Astrocyte (in vitro differentiated cells and primary cell): ENCODE measurements at regions not wholly inside any gene's neighbourhood (a gene's known extent, or its start where the extent isn't known, plus 50 kb on each side); places are given as distances from the start of the nearest gene placed in this dataset.
"Not testable (repeated sequence)": the region's sequence is repeated elsewhere in the genome, so short reads cannot be mapped to it uniquely, and the experiment has no call there.

Experiments
- DNase-seq: peaks from one replicate; pipeline ENCODE4 v3.0.0-alpha.2; 2010; ENCODE audit warnings: low read depth
- FAIRE-seq: peaks from 2 replicates; lab custom pipeline; 2011; peaks lifted over from hg19 to GRCh38; lab: Jason Lieb, UNC
- H2AFZ ChIP-seq: 2 replicates; pipeline ENCODE4 v1.6.0; 2012; ENCODE audit warnings: low read depth, low read length, inconsistent platforms
- H3K27ac ChIP-seq: 2 replicates; pipeline ENCODE4 v1.5.1; 2011; ENCODE audit warnings: low read depth, low read length, inconsistent platforms
- H3K27me3 ChIP-seq: 2 replicates; pipeline ENCODE4 v1.6.0; 2011; ENCODE audit warnings: low read length, inconsistent platforms; ENCODE audit not compliant: insufficient read depth
- H3K36me3 ChIP-seq: 2 replicates; pipeline ENCODE4 v1.5.1; 2011; ENCODE audit warnings: low read length, inconsistent platforms; ENCODE audit not compliant: insufficient read depth
- H3K4me1 ChIP-seq: 2 replicates; pipeline ENCODE4 v1.5.1; 2011; ENCODE audit warnings: low read length, inconsistent platforms; ENCODE audit not compliant: insufficient read depth
- H3K4me2 ChIP-seq: 2 replicates; pipeline ENCODE4 v1.6.0; 2012; ENCODE audit warnings: low read length, inconsistent platforms
- H3K4me3 ChIP-seq: 2 replicates; pipeline ENCODE4 v1.5.1; 2011; ENCODE audit warnings: low read depth, mild to moderate bottlenecking, low read length, inconsistent platforms; ENCODE audit not compliant: insufficient read depth
- H3K79me2 ChIP-seq: 2 replicates; pipeline ENCODE4 v1.6.0; 2012; ENCODE audit warnings: mild to moderate bottlenecking, low read length, inconsistent platforms; ENCODE audit not compliant: insufficient read depth
- H3K9ac ChIP-seq: 2 replicates; pipeline ENCODE4 v1.6.0; 2012; ENCODE audit warnings: mild to moderate bottlenecking, low read length, inconsistent platforms
- H3K9me3 ChIP-seq: 2 replicates; pipeline ENCODE4 v1.5.1; 2012; ENCODE audit warnings: low read depth, mild to moderate bottlenecking, low read length, inconsistent platforms; ENCODE audit not compliant: insufficient read depth
- H4K20me1 ChIP-seq: 2 replicates; pipeline ENCODE4 v1.6.0; 2012; ENCODE audit warnings: low read length, inconsistent platforms; ENCODE audit not compliant: insufficient read depth
- H3K27ac Mint-ChIP-seq: one replicate; pipeline ENCODE4 v1.8.0; 2021; ENCODE audit warnings: mild to moderate bottlenecking, mixed read lengths; ENCODE audit not compliant: unreplicated experiment
- H3K27me3 Mint-ChIP-seq: one replicate; pipeline ENCODE4 v1.8.0; 2021; ENCODE audit warnings: low read depth, mixed read lengths; ENCODE audit not compliant: unreplicated experiment
- H3K36me3 Mint-ChIP-seq: one replicate; pipeline ENCODE4 v1.8.0; 2021; ENCODE audit warnings: low read depth, mixed read lengths; ENCODE audit not compliant: unreplicated experiment
- H3K4me1 Mint-ChIP-seq: one replicate; pipeline ENCODE4 v1.8.0; 2021; ENCODE audit warnings: low read depth, mixed read lengths; ENCODE audit not compliant: unreplicated experiment
- H3K4me3 Mint-ChIP-seq: one replicate; pipeline ENCODE4 v1.8.0; 2021; ENCODE audit warnings: mild to moderate bottlenecking, moderate library complexity, mixed read lengths; ENCODE audit not compliant: unreplicated experiment
- H3K9me3 Mint-ChIP-seq: one replicate; pipeline ENCODE4 v1.8.0; 2021; ENCODE audit warnings: mild to moderate bottlenecking, mixed read lengths; ENCODE audit not compliant: unreplicated experiment

GRCh38 chr4:131732034-131732630 is 1417.0 kb upstream of the PCDH10 start:
- H3K9me3 Mint-ChIP-seq, H3K27ac ChIP-seq, DNase-seq, H4K20me1 ChIP-seq, H3K4me3 Mint-ChIP-seq, H3K79me2 ChIP-seq, FAIRE-seq, H3K4me1 Mint-ChIP-seq, H3K27me3 ChIP-seq, H3K4me2 ChIP-seq, H3K36me3 Mint-ChIP-seq, H3K27me3 Mint-ChIP-seq, H3K4me3 ChIP-seq, H2AFZ ChIP-seq, H3K9me3 ChIP-seq, H3K4me1 ChIP-seq, H3K36me3 ChIP-seq, H3K9ac ChIP-seq, H3K27ac Mint-ChIP-seq: not testable (repeated sequence)

GRCh38 chr4:131734321-131734720 is 1414.8 kb upstream of the PCDH10 start:
- H3K9ac ChIP-seq, H3K4me3 Mint-ChIP-seq, H3K27me3 ChIP-seq, H3K27me3 Mint-ChIP-seq, H3K27ac Mint-ChIP-seq, H3K36me3 ChIP-seq, H3K4me2 ChIP-seq, H3K36me3 Mint-ChIP-seq, H4K20me1 ChIP-seq, FAIRE-seq, H3K9me3 ChIP-seq, H3K4me1 ChIP-seq, H3K4me1 Mint-ChIP-seq, H3K9me3 Mint-ChIP-seq, H3K27ac ChIP-seq, DNase-seq, H3K4me3 ChIP-seq, H2AFZ ChIP-seq, H3K79me2 ChIP-seq: not testable (repeated sequence)

GRCh38 chr4:131734851-131735385 is 1414.2 kb upstream of the PCDH10 start:
- not testable (repeated sequence) for H3K4me2 ChIP-seq, H3K4me3 Mint-ChIP-seq, H2AFZ ChIP-seq, FAIRE-seq, H3K9me3 ChIP-seq, H4K20me1 ChIP-seq, H3K36me3 ChIP-seq, H3K27me3 ChIP-seq, H3K27ac Mint-ChIP-seq, H3K79me2 ChIP-seq, H3K4me1 Mint-ChIP-seq, H3K36me3 Mint-ChIP-seq, H3K27me3 Mint-ChIP-seq, H3K9ac ChIP-seq, H3K9me3 Mint-ChIP-seq, H3K4me1 ChIP-seq, DNase-seq, H3K27ac ChIP-seq, H3K4me3 ChIP-seq

GRCh38 chr4:131738991-131739390 is 1410.1 kb upstream of the PCDH10 start:
- not testable (repeated sequence) for FAIRE-seq, H3K9me3 ChIP-seq

GRCh38 chr4:131741836-131742235 is 1407.3 kb upstream of the PCDH10 start:
- not testable (repeated sequence) for FAIRE-seq, H3K9me3 Mint-ChIP-seq, H3K4me1 Mint-ChIP-seq, H3K4me3 ChIP-seq, H4K20me1 ChIP-seq, H3K27ac Mint-ChIP-seq, H3K27ac ChIP-seq, H3K4me1 ChIP-seq, H3K4me2 ChIP-seq, H3K79me2 ChIP-seq, H3K27me3 ChIP-seq, H3K27me3 Mint-ChIP-seq, H3K9me3 ChIP-seq, H2AFZ ChIP-seq, H3K36me3 ChIP-seq, H3K9ac ChIP-seq, DNase-seq, H3K36me3 Mint-ChIP-seq, H3K4me3 Mint-ChIP-seq

More at GRCh38 chr4:131738991-131739390, 1410.1 kb upstream of the PCDH10 start:
- H3K36me3 Mint-ChIP-seq, H3K9ac ChIP-seq, H4K20me1 ChIP-seq, H3K27ac Mint-ChIP-seq, DNase-seq, H3K27me3 ChIP-seq, H3K79me2 ChIP-seq, H3K9me3 Mint-ChIP-seq, H3K4me2 ChIP-seq, H3K4me1 ChIP-seq, H3K4me3 Mint-ChIP-seq, H3K36me3 ChIP-seq, H2AFZ ChIP-seq, H3K4me1 Mint-ChIP-seq, H3K4me3 ChIP-seq, H3K27ac ChIP-seq, H3K27me3 Mint-ChIP-seq: not testable (repeated sequence)

- not testable (repeated sequence) for H3K27me3 ChIP-seq, H3K4me1 Mint-ChIP-seq, H3K27me3 Mint-ChIP-seq, DNase-seq, H3K4me2 ChIP-seq, H3K4me1 ChIP-seq, H3K9me3 Mint-ChIP-seq, H3K27ac Mint-ChIP-seq, H3K36me3 ChIP-seq, FAIRE-seq, H3K27ac ChIP-seq, H3K4me3 ChIP-seq, H3K9me3 ChIP-seq, H3K79me2 ChIP-seq, H4K20me1 ChIP-seq, H3K9ac ChIP-seq, H3K36me3 Mint-ChIP-seq, H3K4me3 Mint-ChIP-seq, H2AFZ ChIP-seq
These were observed 1406.4 kb upstream of the PCDH10 start for GRCh38 chr4:131742536-131743205.
